ENCODE measurements at regions not wholly inside any gene's neighbourhood (a gene's known extent, or its start where the extent isn't known, plus 50 kb on each side); places are given as distances from the start of the nearest gene placed in this dataset.

DNA sequence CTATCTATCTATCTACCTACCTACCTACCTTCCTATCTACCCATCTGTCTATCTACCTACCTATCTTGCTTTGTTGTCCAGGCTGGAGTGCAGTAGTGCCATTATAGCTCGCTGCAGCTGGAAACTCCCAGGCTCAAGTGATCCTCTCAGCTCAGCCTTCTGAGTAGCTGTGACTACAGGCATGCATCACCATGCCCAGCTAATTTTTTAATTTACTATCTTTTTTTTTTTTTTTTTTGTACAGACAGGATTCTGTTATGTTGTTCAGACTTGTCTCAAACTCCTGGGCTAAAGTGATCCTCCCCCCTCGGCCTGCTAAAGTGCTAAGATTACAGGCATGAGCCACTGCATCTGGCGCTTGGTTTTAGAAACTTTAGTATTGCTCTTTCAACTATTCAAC is 762.4 kb downstream of the SLC6A15 start:
- Histone ChIP-seq H3K4me1 (ENCODE audit: control insufficient read depth in 1 of 2, insufficient read depth in 2 of 2, low read length in 2 of 2) (no peaks in the 10 kb centered on the region), H3K27ac (ENCODE audit: low read depth in 1 of 2, low read length in 2 of 2) (no peak overlapping the region), H4K20me1 (ENCODE audit: insufficient read depth, low read length) (no peaks in the 10 kb centered on the region), H3K9me3 (replicated peaks in 1 of 2; ENCODE audit: control insufficient read depth in 1 of 2, insufficient read depth in 1 of 2, low read length in 2 of 2) (peaks cover 17 to 22% of the 10 kb centered on the region in 2 donors), H3K4me2 (replicated peaks; ENCODE audit: extremely low read depth, low read length, poor library complexity, severe bottlenecking) (no peak overlapping the region), H3K27me3 (ENCODE audit: control insufficient read depth in 2 of 2, insufficient read depth in 2 of 2, low read length in 2 of 2) (no peaks in the 10 kb centered on the region), H3K9ac (ENCODE audit: insufficient read depth, low read length, poor library complexity, severe bottlenecking) (no peak overlapping the region), H3K4me3 (replicated peaks in 1 of 3; ENCODE audit: low read depth in 2 of 3, low read length in 3 of 3) (no peak overlapping the region), H3K79me2 (ENCODE audit: insufficient read depth, low read length) (no peaks in the 10 kb centered on the region), H2AFZ (ENCODE audit: insufficient read depth, low read depth, low read length, poor library complexity, severe bottlenecking) (no peak overlapping the region), H3K36me3 (replicated peaks in 1 of 2; ENCODE audit: control insufficient read depth in 1 of 2, insufficient read depth in 2 of 2, low read length in 2 of 2) (no peaks in the 10 kb centered on the region)
- no peak overlapping the region for H3K27ac Mint-ChIP-seq
- 83% methylated on average over 1 of the region's 3 CpGs for WGBS (ENCODE audit: insufficient coverage)
- intact Hi-C loops (cut with micrococcal nuclease) = no loop called here
- TF ChIP-seq, protein P1, sequence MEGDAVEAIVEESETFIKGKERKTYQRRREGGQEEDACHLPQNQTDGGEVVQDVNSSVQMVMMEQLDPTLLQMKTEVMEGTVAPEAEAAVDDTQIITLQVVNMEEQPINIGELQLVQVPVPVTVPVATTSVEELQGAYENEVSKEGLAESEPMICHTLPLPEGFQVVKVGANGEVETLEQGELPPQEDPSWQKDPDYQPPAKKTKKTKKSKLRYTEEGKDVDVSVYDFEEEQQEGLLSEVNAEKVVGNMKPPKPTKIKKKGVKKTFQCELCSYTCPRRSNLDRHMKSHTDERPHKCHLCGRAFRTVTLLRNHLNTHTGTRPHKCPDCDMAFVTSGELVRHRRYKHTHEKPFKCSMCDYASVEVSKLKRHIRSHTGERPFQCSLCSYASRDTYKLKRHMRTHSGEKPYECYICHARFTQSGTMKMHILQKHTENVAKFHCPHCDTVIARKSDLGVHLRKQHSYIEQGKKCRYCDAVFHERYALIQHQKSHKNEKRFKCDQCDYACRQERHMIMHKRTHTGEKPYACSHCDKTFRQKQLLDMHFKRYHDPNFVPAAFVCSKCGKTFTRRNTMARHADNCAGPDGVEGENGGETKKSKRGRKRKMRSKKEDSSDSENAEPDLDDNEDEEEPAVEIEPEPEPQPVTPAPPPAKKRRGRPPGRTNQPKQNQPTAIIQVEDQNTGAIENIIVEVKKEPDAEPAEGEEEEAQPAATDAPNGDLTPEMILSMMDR (IDR thresholded peaks at IDR 0.05) = no peak
- no peaks in the 10 kb centered on the region for H3K36me3 Mint-ChIP-seq
- no peaks in the 10 kb centered on the region for H3K4me1 Mint-ChIP-seq
- no peak for DNase-seq
- H3K27me3 Mint-ChIP-seq (ENCODE audit: low read depth in 3 of 3) = no peaks in the 10 kb centered on the region
- no peak overlapping the region for H3K4me3 Mint-ChIP-seq
- peaks cover 2 to 18% (median 8%) of the 10 kb centered on the region in 7 donors for H3K9me3 Mint-ChIP-seq

DNA sequence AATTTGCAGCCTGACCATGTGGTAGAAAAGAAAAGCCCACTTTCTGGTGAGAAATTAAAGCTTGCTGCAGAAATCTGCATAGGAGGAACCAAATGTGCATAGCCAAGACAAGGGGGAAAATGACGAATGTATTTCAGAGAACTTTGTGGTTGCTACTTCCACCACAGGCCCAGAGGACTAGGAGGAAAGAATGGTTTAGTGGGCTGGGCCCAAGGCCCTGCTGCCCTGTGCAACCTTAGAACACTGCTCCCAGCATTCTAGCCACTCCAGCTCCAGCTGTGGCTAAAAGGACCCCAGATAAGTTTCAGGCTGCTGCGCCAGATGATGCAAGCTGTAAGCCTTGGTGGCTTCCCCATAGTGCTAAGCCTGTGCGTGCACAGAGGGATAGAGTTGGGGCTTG is 764.3 kb downstream of the SLC6A15 start:
- Histone ChIP-seq H3K27ac (ENCODE audit: low read depth in 1 of 2, low read length in 2 of 2) (no peak overlapping the region), H3K27me3 (ENCODE audit: control insufficient read depth in 2 of 2, insufficient read depth in 2 of 2, low read length in 2 of 2) (no peaks in the 10 kb centered on the region), H3K9ac (ENCODE audit: insufficient read depth, low read length, poor library complexity, severe bottlenecking) (no peak overlapping the region), H3K9me3 (replicated peaks in 1 of 2; ENCODE audit: control insufficient read depth in 1 of 2, insufficient read depth in 1 of 2, low read length in 2 of 2) (peaks cover 17 to 22% of the 10 kb centered on the region in 2 donors), H3K4me2 (replicated peaks; ENCODE audit: extremely low read depth, low read length, poor library complexity, severe bottlenecking) (no peak overlapping the region), H2AFZ (ENCODE audit: insufficient read depth, low read depth, low read length, poor library complexity, severe bottlenecking) (no peak overlapping the region), H3K4me1 (ENCODE audit: control insufficient read depth in 1 of 2, insufficient read depth in 2 of 2, low read length in 2 of 2) (no peaks in the 10 kb centered on the region), H3K36me3 (replicated peaks in 1 of 2; ENCODE audit: control insufficient read depth in 1 of 2, insufficient read depth in 2 of 2, low read length in 2 of 2) (no peaks in the 10 kb centered on the region), H3K4me3 (replicated peaks in 1 of 3; ENCODE audit: low read depth in 2 of 3, low read length in 3 of 3) (no peak overlapping the region), H4K20me1 (ENCODE audit: insufficient read depth, low read length) (no peaks in the 10 kb centered on the region), H3K79me2 (ENCODE audit: insufficient read depth, low read length) (no peaks in the 10 kb centered on the region)
- TF ChIP-seq, protein P1 (IDR thresholded peaks at IDR 0.05) = no peak
- Mint-ChIP-seq H3K27me3 (ENCODE audit: low read depth in 3 of 3) (no peaks in the 10 kb centered on the region), H3K27ac (no peak overlapping the region), H3K4me1 (no peaks in the 10 kb centered on the region), H3K4me3 (no peak overlapping the region), H3K36me3 (no peaks in the 10 kb centered on the region), H3K9me3 (peaks cover 2 to 18% (median 7%) of the 10 kb centered on the region in 7 donors)
- intact Hi-C loops (cut with micrococcal nuclease) = no loop called here
- WGBS (ENCODE audit: insufficient coverage) = 100% methylated on average over 1 of the region's 3 CpGs
- DNase-seq = no peak

All from CD14-positive monocyte (primary cell).